GDM1 (cell line): ENCODE measurements at regions not wholly inside any gene's neighbourhood (a gene's known extent, or its start where the extent isn't known, plus 50 kb on each side); places are given as distances from the start of the nearest gene placed in this dataset.

Experiments used
- DNase-seq: peaks from one replicate; lab custom pipeline; 2025; lab: John Stamatoyannopoulos, UW

DNA sequence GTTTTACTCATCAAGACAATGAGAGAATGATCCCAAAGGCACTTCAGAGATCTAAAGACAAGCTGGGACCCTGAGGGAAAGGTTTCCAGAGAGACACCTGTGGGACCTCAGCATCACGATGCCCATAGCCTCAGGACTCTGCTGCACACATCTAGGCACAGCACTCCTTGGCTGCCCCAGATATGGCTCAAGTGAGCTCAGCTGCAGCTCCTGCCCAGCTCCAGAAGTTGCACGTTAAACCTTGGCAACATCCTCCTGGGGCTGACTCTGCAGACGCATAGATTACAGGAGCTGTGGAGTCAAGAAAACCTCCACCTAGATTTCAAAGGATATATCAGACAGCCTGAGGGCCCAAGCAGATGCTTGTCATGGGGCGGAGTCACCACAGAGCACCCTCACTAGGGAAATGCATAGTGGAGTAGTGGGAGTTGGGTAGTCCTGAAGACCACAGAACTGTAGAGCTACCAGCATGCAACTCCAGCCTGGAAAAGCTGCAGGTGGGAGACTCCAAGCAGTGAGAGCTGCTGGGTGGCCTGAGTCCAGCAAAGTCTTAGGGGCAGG is 582.0 kb downstream of the CDH11 start:
- no peak for DNase-seq

- DNase-seq: no peak
These were observed 587.6 kb downstream of the CDH11 start for GRCh38 chr16:64534180-64534780.

GRCh38 chr16:64532691-64533090 is 589.2 kb downstream of the CDH11 start:
- no peak for DNase-seq

GRCh38 chr16:64532117-64532516 is 589.7 kb downstream of the CDH11 start:
- DNase-seq: no peak

GRCh38 chr16:64531401-64531800 is 590.5 kb downstream of the CDH11 start:
- DNase-seq: no peak

GRCh38 chr16:64522548-64522947 is 599.3 kb downstream of the CDH11 start:
- no peak for DNase-seq

GRCh38 chr16:64513871-64514270 is 608.0 kb downstream of the CDH11 start:
- no peak for DNase-seq

- no peak for DNase-seq
These were observed 614.4 kb downstream of the CDH11 start for GRCh38 chr16:64507240-64508024.

- no peak for DNase-seq
These were observed 622.7 kb downstream of the CDH11 start for GRCh38 chr16:64499211-64499610.

DNA sequence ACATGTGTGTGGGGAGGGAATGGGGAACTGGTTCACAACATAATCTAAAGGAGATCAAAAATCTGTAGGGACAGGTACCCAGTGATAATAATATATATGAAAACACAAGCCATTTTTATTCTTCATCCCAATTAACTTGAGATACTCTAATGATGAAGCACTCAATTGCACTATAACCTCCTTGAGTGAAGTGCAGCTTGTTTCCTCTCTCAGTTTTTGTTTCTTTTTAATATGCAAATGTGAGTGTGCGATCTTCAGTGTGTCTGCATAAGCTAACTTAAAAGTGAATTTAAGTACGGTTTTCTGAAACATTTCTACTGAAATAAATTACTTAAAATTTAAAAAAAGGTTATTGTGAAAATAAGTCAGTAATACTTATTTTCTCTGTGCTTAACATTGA is 623.5 kb downstream of the CDH11 start:
- no peak for DNase-seq

DNA sequence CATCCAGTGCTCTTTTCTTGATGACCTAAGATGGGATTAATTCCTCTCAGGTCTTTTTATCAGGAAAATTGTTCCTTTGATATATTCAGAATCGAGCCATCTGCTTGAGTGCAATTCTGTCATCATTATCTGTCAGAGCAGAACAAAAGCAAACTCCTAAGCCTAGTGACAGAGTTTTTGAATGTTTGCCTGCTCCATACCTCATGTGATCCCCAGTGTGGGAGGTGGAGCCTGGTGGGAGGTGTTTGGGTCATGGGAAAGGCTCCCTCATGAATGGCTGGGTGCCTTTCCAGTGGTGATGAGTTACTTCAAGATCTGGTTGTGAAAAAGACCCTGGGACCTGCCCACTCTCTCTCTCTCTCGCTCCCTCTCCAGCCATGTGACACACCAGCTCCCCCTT is 628.2 kb downstream of the CDH11 start:
- no peak for DNase-seq

- DNase-seq: no peak
These were observed 632.4 kb downstream of the CDH11 start for GRCh38 chr16:64489449-64489848.

GRCh38 chr16:64486561-64486960 is 635.3 kb downstream of the CDH11 start:
- DNase-seq: no peak

- no peak for DNase-seq
These were observed 640.4 kb downstream of the CDH11 start for GRCh38 chr16:64481497-64481896.

DNA sequence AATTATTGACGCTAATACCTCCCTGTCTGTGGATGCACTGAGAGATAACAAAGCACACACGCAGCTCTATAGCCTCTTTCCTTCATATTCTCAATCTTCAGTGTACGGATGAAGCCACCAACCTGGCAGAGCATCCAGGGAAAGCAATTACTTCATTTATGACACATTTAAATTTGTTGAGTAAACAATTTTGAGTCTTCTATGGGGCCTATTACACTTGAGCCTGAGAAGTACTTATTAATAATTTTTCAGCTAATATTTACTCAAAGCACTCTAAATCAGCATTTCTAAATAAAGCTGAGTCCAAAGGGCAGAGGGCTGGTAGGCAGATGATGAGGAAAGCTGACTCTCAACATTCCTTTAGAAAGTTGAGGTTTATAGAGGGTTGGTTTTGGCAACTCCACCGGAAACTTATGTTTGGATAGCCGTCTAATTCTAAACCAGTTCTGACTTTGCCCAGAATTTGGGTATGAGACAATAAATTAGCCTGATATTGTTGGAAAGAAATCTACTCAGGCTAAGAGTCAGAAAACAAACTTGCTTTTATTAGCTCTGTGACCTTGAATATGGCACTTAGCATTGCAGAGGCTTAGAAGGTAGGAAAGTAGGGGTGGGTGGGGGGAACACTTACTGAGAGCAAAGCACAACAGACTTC is 643.5 kb downstream of the CDH11 start:
- DNase-seq: no peak

GRCh38 chr16:64475627-64476351 is 646.1 kb downstream of the CDH11 start:
- no peak for DNase-seq

DNA sequence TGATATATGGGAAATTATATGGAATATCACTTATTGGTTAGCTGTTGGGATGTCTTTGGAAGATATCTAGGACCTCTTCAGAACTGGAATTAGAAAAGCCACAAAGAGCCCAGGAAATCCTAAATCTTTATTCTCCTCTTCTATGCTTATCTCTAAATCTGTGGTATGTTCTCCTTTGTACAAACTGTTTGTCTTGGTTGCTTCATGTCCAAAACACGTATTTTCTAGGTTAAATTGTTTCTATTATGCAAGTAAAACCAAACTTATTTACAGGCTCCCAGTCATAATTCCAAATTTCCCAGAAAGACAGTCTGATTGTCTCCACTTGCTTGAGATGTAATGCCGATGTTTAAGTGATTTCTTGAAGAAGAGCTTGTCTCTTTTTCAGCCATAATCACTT is 650.9 kb downstream of the CDH11 start:
- DNase-seq: no peak

GRCh38 chr16:64469906-64470702 is 651.8 kb downstream of the CDH11 start:
- no peak for DNase-seq

DNA sequence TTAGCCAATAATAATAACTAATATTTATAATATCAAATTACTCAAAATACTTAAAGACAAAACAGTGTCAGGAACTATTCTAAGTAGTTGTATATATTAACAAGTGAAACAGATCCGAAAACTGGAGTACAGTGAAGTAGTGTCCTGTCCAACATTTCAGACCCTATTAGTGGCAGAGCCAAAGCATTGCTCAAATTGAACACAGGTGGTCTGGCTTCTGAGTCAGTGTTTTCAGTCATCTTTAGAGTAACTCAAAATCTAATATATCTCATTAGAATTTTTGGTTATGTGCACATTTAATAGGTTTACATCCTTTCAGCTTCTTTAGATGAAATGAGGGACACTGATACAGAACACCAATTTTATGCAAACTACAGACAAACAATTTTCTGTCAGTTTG is 652.5 kb downstream of the CDH11 start:
- DNase-seq: no peak

- no peak for DNase-seq
These were observed 653.3 kb downstream of the CDH11 start for GRCh38 chr16:64468515-64469090.

- DNase-seq: no peak
These were observed 662.0 kb downstream of the CDH11 start for GRCh38 chr16:64459821-64460220.
